Ramos (cell line): ENCODE measurements at regions not wholly inside any gene's neighbourhood (a gene's known extent, or its start where the extent isn't known, plus 50 kb on each side); places are given as distances from the start of the nearest gene placed in this dataset.
"Not testable (repeated sequence)": the region's sequence is repeated elsewhere in the genome, so short reads cannot be mapped to it uniquely, and the experiment has no call there.

Experiments
- in situ Hi-C: fragments of 300-500 bp; cut with MboI; formaldehyde crosslinking; loops from one replicate; pipeline ENCODE4 v1.14.3; 2022; ENCODE audit warnings: low sequenced_read_pairs; ENCODE audit not compliant: unreplicated experiment

- in situ Hi-C loops: no loop called here
These were observed 118.1 kb downstream of the CCDC34 start for GRCh38 chr11:27244900-27245299.

- in situ Hi-C loops: no loop called here
These were observed 120.4 kb downstream of the CCDC34 start for GRCh38 chr11:27242591-27242990.

GRCh38 chr11:27241311-27242122 is 121.5 kb downstream of the CCDC34 start:
- in situ Hi-C loops: no loop called here

GRCh38 chr11:27239305-27239942 is 123.6 kb downstream of the CCDC34 start:
- in situ Hi-C loops: no loop called here

DNA sequence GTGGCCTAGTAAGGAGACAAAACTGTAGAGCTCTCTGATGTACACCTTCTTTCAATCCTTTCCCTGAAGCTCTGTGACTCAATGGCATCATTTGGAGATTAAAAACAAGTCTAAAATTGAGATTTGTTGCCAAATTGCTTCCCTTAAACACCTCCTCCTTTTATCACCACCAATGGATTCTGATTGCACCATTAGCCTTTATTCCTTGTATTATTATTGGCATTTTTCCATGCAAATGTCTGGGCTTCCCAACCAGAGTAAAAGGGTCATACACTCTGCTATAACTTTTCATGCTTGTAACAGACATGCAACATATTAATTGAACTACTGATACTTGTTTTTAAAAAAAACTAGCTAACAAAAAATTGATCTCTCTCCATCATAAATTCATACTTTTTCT is 124.2 kb downstream of the CCDC34 start:
- in situ Hi-C loops: no loop called here

- in situ Hi-C loops: no loop called here
These were observed 125.4 kb downstream of the CCDC34 start for GRCh38 chr11:27237643-27238042.

DNA sequence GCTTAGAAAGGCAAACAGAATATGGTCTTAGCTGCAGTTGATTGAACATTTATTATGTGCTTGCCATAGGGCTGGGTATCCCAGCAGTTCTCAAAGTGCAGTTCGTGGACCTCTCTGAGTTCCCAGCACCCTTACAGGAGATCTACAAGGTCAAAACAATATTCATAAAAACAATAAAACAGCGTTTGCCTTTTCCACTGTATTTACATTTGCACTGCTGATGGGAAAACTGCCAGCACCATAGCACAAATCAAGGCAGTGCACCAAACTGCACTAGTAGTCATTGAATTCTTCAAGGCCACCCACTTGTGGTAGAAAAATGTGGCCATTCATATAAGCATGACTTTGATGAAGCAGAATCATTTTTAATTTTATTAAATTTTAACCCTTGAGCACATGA is 128.1 kb downstream of the CCDC34 start:
- in situ Hi-C loops: no loop called here

DNA sequence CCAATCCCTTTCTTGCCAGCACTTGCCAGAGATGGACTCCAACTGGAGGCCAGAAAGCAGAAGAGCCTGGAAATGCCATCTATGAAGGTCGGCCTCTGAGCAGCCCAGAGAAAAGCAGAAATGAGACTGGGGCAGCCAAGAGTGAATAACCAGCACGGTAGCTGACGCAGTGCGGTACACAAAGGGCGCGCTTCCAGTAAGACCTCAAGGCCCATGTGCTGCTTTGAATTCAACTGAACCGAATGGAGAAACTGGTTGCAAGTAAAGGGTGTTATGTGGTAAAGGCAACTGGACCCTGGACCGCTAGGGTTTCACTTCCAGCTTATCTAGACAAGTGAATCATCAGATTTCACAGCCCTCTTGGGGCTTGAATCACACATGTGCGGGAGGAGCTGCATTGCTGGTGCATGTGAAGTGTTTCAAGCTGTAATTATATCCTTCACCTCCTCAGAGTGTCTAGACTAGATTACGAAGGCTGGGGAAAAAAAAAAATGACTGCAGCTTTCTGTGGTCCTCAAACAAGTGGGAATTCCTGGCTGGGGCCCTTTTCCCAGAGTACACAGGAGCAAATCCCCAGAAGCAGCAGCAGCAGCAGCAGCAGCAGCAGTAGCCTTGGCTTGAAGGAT is 128.9 kb downstream of the CCDC34 start:
- in situ Hi-C loops: no loop called here

DNA sequence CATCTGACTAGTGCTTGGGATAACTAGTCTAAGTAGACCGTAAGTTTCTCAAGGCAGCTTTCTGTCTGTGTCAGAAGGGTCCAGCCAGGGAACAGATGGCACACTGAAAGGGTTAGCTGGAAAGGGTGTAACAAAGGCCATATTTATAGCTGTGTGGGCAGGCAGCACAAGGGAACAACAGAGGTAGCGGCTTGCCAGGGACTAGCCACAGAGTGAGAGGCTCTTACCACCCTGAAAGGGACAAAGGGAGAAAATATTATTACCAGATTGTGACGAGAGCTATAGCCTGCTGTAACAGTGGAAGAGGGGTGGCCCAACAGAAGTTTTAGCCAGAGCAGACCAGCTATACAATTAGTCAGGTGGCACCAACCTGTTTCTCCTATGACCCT is 129.4 kb downstream of the CCDC34 start:
- in situ Hi-C loops: no loop called here

DNA sequence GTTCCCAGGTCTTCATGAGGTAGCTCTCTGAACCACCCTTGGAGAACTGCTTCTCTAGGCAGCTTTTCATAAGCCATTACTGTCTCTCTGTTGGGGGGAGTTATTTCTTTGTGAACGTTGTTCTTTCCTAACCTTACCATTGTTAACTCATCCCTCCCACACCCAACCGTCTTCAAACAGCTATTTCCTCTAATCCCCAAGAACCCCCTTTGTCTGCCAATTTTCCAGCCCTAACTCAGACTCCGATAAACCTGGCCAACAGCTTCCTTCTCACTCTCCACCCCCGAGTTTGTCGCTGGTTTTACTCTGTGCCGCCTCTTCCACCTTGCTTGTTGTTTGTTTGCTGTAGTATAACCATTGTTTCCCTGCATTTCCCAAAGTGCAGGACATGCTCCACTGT is 131.5 kb downstream of the CCDC34 start:
- in situ Hi-C loops: no loop called here

DNA sequence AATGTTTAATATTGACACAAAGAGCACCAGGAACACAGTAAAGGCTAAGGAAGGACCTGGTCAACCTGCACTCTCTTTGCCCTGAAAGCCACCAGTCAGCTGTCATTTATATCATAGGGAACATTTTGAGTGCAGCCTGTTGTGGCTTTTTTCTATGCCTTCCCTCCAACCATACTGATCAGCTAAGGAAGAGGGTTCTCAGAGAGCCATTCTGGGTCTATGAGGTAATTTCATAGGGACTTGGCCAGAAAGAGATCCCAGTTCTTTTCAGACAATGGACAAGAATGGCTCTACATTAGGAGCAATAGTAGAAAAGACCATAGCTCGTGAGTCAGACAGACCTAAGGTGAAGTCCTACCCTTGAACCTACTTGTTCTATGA is 132.8 kb downstream of the CCDC34 start:
- in situ Hi-C loops: no loop called here

DNA sequence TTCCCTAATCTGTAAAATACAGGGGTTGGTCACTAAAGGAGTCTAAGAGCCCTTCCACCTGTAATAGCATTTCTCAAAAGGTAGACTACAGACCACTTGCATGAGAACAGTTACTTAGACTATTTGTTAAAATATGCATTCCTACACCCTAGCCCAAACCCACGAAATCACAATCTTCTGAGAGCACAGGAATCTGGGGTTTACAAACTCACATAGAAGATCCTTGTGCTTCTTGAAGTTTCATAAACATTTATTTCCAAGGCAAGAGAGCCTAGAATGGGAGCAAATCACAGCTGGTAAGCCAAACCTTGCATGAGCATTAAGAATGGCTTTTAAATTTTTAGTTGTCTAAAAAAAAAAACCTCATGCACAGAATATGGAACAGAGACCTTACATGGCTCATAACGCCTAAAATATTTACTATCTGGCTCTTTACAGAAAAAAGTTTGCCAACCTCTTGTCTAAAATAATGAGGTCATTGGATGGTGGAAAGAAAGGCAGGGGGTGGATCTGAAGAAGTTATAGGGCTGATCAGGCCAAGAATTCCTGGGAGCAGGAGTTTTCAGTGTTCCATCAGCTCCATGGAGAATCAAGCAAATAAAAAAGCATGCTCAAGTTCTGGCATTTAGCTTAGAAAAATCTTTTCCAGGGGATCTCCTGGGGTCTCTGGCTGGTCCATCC is 133.4 kb downstream of the CCDC34 start:
- in situ Hi-C loops: no loop called here

DNA sequence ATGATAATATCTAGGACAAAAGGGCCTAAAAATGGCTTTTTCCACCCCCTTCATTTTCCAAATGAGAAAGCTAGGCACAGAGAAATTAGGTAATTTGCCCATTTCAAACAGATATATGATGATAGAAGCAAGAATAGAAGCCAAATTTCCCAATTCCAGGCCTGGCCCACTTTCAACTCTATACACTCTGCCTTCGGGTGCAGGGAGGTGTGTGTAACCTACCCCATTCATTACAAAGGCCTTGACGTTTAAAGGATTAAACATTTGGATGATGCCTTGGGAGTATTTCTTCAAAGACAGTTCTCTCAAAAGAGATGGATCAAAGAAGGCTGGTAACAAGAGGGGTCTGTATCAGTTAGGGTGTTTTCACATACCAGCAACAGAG is 134.1 kb downstream of the CCDC34 start:
- in situ Hi-C loops: no loop called here

- in situ Hi-C loops: no loop called here
These were observed 134.6 kb downstream of the CCDC34 start for GRCh38 chr11:27228232-27228905.

DNA sequence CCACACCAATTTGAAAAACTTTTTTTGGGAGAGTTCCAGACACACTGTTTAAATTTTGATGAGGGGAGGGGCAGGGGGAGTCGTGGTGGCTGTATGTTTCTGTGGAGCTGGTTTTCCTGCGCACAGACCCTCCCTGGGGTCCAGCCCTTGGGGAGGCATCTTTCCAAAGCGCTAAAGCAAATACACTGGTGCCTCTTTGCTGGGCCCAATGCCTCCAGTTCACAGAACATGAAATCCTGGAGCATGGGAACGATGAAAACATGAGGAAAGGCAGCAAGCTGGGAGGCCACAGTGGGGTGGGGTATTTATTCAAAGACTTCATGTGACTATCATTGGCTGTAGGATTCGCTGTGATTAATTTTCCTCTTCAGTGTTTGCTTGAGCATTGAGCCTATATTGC is 135.3 kb downstream of the CCDC34 start:
- in situ Hi-C loops: no loop called here

DNA sequence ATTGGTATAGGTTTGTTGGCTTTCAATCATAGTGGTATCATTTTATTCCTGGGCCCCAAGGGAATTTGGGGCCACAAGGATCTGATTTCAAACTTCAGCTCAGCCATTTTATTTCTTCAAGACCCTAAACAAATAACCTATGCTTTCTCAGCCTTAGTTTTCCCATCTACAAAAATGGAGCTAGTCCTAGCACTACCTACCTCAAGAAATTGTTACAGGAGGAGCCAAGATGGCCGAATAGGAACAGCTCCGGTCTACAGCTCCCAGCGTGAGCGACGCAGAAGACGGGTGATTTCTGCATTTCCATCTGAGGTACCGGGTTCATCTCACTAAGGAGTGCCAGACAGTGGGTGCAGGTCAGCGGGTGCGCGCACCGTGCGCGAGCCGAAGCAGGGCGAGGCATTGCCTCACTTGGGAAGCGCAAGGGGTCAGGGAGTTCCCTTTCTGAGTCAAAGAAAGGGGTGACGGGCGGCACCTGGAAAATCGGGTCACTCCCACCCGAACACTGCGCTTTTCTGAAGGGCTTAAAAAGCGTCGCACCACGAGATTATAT is 143.5 kb downstream of the CCDC34 start:
- in situ Hi-C loops: not testable (repeated sequence)

- in situ Hi-C loops: no loop called here
These were observed 144.5 kb downstream of the CCDC34 start for GRCh38 chr11:27218421-27219038.

DNA sequence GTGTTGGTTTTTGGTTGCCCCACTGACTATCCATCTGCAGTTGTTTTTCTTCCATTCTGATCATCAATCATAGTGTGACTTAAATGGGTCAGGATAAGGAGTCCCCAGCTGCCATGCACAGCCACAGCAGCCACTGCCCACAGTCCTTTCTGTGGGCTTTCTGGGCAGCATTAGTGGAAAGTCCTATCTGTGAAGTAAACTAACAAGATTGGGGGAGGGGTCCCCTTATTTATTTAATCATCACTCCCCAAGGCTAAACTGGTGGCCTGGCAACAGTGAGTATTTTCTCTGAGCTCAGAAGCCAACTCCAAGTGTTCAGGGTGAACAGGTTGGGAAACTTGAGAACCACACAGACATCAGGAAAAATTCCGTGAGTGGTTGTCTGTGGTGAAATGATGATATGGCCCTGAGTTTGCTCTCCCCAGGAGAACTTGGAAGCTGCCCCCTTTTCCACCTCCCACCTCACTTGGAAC is 145.0 kb downstream of the CCDC34 start:
- in situ Hi-C loops: no loop called here

DNA sequence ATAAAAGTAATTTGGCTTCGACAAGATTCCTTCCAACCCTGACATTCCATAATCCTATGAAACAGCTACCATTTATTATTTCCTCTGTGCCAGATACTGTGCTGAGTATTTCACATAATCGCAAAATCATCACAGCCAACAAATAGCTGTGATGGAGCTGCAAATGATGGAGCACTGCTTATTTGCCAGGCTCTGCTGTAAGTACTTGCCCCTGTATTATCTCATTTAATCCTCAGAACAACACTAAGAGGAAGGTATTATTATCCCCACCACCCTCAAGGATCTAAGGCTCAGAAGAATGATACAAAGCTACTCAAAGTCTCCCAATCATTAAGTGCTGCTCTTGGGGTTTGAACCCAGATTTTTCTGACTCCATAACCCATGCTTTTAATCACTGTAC is 145.5 kb downstream of the CCDC34 start:
- in situ Hi-C loops: no loop called here
